ENCODE measurements at regions not wholly inside any gene's neighbourhood (a gene's known extent, or its start where the extent isn't known, plus 50 kb on each side); places are given as distances from the start of the nearest gene placed in this dataset.

- no peak for TF ChIP-seq CTCF (IDR thresholded peaks at IDR 0.05; ENCODE audit: borderline replicate concordance, insufficient read depth, low read depth, low read length)
These were observed 1297.3 kb downstream of the AACS start for GRCh38 chr12:126362493-126362892.

GRCh38 chr12:126362964-126363363 is 1297.7 kb downstream of the AACS start:
- no peak for TF ChIP-seq CTCF (IDR thresholded peaks at IDR 0.05; ENCODE audit: borderline replicate concordance, insufficient read depth, low read depth, low read length)
- H3K4me3 ChIP-seq (ENCODE audit: low read depth, low read length) = no peak overlapping the region

More at GRCh38 chr12:126362493-126362892, 1297.3 kb downstream of the AACS start:
- H3K4me3 ChIP-seq (ENCODE audit: low read depth, low read length) = no peak overlapping the region

- H3K4me3 ChIP-seq (ENCODE audit: low read depth, low read length) = no peak overlapping the region
- no peak for TF ChIP-seq CTCF (IDR thresholded peaks at IDR 0.05; ENCODE audit: borderline replicate concordance, insufficient read depth, low read depth, low read length)
These were observed 1304.5 kb downstream of the AACS start for GRCh38 chr12:126369487-126370463.

GRCh38 chr12:126383506-126383905 is 1318.3 kb downstream of the AACS start:
- TF ChIP-seq CTCF (IDR thresholded peaks at IDR 0.05; ENCODE audit: borderline replicate concordance, insufficient read depth, low read depth, low read length) = no peak
- H3K4me3 ChIP-seq (ENCODE audit: low read depth, low read length) = no peak overlapping the region

- no peak for TF ChIP-seq CTCF (IDR thresholded peaks at IDR 0.05; ENCODE audit: borderline replicate concordance, insufficient read depth, low read depth, low read length)
- H3K4me3 ChIP-seq (ENCODE audit: low read depth, low read length) = no peak overlapping the region
These were observed 1318.9 kb downstream of the AACS start for GRCh38 chr12:126384026-126384564.

GRCh38 chr12:126385785-126386184 is 1320.5 kb downstream of the AACS start:
- no peak for TF ChIP-seq CTCF (IDR thresholded peaks at IDR 0.05; ENCODE audit: borderline replicate concordance, insufficient read depth, low read depth, low read length)
- H3K4me3 ChIP-seq (ENCODE audit: low read depth, low read length) = no peak overlapping the region

Data from GM12875 (cell line).